Fibroblast of lung (primary cell): ENCODE measurements at regions not wholly inside any gene's neighbourhood (a gene's known extent, or its start where the extent isn't known, plus 50 kb on each side); places are given as distances from the start of the nearest gene placed in this dataset.

Source experiments
- DNase-seq, 2 donors: peaks; one replicate each; pipeline versions ENCODE4 v3.0.0 to v3.0.0-alpha.2; 2010; ENCODE audit warnings: low read depth in 2 of 2
- H2AFZ ChIP-seq: 2 replicates; pipeline ENCODE4 v1.5.1; 2012; ENCODE audit warnings: low read length, control low read depth, inconsistent platforms
- H3K27ac ChIP-seq: 2 replicates; pipeline ENCODE4 v1.5.1; 2011; ENCODE audit warnings: low read length, control low read depth; ENCODE audit not compliant: insufficient read depth
- H3K27me3 ChIP-seq: 2 replicates; pipeline ENCODE4 v1.5.1; 2011; ENCODE audit warnings: mild to moderate bottlenecking, low read length; ENCODE audit not compliant: control insufficient read depth, insufficient read depth
- H3K36me3 ChIP-seq: 2 replicates; pipeline ENCODE4 v1.5.1; 2011; ENCODE audit warnings: low read length; ENCODE audit not compliant: control insufficient read depth, insufficient read depth
- H3K4me1 ChIP-seq: 2 replicates; pipeline ENCODE4 v1.5.1; 2011; ENCODE audit warnings: low read length; ENCODE audit not compliant: control insufficient read depth, insufficient read depth; ENCODE audit errors: extremely low read depth
- H3K4me2 ChIP-seq: 2 replicates; pipeline ENCODE4 v1.5.1; 2011; ENCODE audit warnings: low read length, control low read depth; ENCODE audit not compliant: insufficient read depth; ENCODE audit errors: extremely low read depth
- H3K4me3 ChIP-seq, 4 experiments: fragments of 200-600 bp in 1 of 4; sonication (generic) in 1 of 4; replicated peaks in 1 of 4; 2 replicates each; pipeline ENCODE4 v1.5.1; 2011 to 2016; ENCODE audit warnings: low read length in 4 of 4, low read depth in 3 of 4, mild to moderate bottlenecking in 3 of 4, control low read depth in 2 of 4, inconsistent platforms in 1 of 4, mixed read lengths in 1 of 4; ENCODE audit not compliant: insufficient read depth in 1 of 4; ENCODE audit errors: control extremely low read depth in 1 of 4
- H3K79me2 ChIP-seq: 2 replicates; pipeline ENCODE4 v1.5.1; 2012; ENCODE audit warnings: mild to moderate bottlenecking, low read length, inconsistent platforms; ENCODE audit not compliant: control insufficient read depth, insufficient read depth
- H3K9ac ChIP-seq: 2 replicates; pipeline ENCODE4 v1.5.1; 2011; ENCODE audit warnings: mild to moderate bottlenecking, low read length, control low read depth; ENCODE audit not compliant: insufficient read depth
- H3K9me3 ChIP-seq: 2 replicates; pipeline ENCODE4 v1.5.1; 2012; ENCODE audit warnings: low read depth, low read length; ENCODE audit not compliant: control insufficient read depth, insufficient read depth
- H4K20me1 ChIP-seq: 2 replicates; pipeline ENCODE4 v1.5.1; 2011; ENCODE audit warnings: low read length; ENCODE audit not compliant: control insufficient read depth, insufficient read depth; ENCODE audit errors: extremely low read depth
- EZH2 ChIP-seq: IDR thresholded peaks from 2 replicates; pipeline ENCODE4 v1.5.1; 2012; ENCODE audit warnings: low read length, control low read depth, mild to moderate bottlenecking; ENCODE audit errors: missing control alignments
- TF ChIP-seq, protein P1 (sequence below), 2 donors: IDR thresholded peaks in 1 of 2; conservative IDR thresholded peaks in 1 of 2; 1 replicate in 1 of 2; 2 replicates in 1 of 2; pipeline ENCODE4 v1.5.1; 2011 to 2012; ENCODE audit warnings: low read length in 2 of 2, control low read depth in 1 of 2, inconsistent platforms in 1 of 2, low read depth in 1 of 2, mild to moderate bottlenecking in 1 of 2

DNA sequence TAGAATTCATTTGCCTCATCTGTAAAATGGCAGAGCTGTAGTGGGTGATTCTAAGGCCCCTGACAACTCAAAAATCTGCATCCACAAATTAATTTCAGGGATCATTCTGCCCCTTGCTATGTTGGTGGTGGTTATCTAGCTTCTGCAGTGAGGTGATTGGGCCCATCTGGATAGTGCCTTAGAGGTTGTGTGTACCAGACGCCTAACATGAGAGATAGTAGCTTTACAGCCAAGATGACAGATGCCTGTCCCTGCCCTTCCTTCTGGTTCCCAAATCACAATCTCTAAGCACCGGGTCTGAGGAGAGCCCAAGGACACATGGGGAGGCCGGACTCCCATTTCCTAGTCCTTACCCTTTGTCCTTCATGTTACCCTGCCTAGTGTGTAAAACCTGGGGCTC lies 51.1 kb upstream of the TNP1 start:
- no peak for DNase-seq
- no peak overlapping the region for H3K9ac ChIP-seq
- H2AFZ ChIP-seq = no peak overlapping the region
- H3K4me2 ChIP-seq = no peak overlapping the region
- no peaks in the 10 kb centered on the region for H4K20me1 ChIP-seq
- H3K27ac ChIP-seq = no peak overlapping the region
- H3K9me3 ChIP-seq = no peaks in the 10 kb centered on the region
- H3K79me2 ChIP-seq = no peaks in the 10 kb centered on the region
- H3K27me3 ChIP-seq = no peaks in the 10 kb centered on the region
- no peak overlapping the region for H3K4me3 ChIP-seq
- no peaks in the 10 kb centered on the region for H3K4me1 ChIP-seq
- TF ChIP-seq EZH2 = no peak
- TF ChIP-seq, protein P1, sequence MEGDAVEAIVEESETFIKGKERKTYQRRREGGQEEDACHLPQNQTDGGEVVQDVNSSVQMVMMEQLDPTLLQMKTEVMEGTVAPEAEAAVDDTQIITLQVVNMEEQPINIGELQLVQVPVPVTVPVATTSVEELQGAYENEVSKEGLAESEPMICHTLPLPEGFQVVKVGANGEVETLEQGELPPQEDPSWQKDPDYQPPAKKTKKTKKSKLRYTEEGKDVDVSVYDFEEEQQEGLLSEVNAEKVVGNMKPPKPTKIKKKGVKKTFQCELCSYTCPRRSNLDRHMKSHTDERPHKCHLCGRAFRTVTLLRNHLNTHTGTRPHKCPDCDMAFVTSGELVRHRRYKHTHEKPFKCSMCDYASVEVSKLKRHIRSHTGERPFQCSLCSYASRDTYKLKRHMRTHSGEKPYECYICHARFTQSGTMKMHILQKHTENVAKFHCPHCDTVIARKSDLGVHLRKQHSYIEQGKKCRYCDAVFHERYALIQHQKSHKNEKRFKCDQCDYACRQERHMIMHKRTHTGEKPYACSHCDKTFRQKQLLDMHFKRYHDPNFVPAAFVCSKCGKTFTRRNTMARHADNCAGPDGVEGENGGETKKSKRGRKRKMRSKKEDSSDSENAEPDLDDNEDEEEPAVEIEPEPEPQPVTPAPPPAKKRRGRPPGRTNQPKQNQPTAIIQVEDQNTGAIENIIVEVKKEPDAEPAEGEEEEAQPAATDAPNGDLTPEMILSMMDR (conservative IDR thresholded peaks at IDR 0.05 in 1 of 2, IDR thresholded peaks at IDR 0.05 in 1 of 2; ENCODE audit: low read depth in 1 of 2, low read length in 2 of 2) = no peak
- H3K36me3 ChIP-seq = no peaks in the 10 kb centered on the region

DNA sequence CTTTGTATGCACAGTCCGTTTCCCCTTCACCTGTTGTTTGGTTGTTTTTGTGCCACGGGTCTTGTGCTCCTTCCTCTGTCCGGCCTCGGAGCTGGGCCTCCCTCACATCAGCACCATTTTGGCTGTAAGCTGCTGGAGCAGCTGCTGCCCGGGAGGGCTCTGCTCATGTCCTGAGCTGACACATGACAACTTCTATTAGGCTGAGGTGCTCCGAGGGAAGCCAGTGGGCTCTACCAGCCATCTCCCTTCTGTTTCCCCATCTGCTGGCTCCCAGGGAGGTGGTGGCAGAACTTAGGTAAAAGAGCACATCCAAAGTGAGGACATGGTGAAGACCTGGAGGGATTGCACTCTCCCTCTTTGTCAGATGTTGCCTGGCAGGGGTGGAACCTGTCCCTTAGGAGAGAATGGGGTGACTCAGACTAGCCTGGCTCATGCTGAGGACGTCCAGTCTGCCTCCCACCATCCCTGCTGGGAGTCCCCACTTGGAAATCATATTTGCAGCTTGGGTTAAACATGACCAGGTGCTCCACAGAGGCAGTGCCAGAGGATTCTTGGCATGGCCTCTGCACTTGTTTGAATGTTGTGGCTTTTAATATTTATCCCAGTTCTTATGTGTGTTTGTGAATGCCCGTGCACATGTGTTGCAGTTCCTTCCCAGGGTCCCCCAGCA lies 49.8 kb upstream of the TNP1 start:
- no peaks in the 10 kb centered on the region for H3K36me3 ChIP-seq
- TF ChIP-seq, protein P1 (conservative IDR thresholded peaks at IDR 0.05 in 1 of 2, IDR thresholded peaks at IDR 0.05 in 1 of 2; ENCODE audit: low read depth in 1 of 2, low read length in 2 of 2) = no peak
- TF ChIP-seq EZH2 = no peak
- no peak overlapping the region for H3K9ac ChIP-seq
- H4K20me1 ChIP-seq = no peaks in the 10 kb centered on the region
- no peak overlapping the region for H3K4me2 ChIP-seq
- no peaks in the 10 kb centered on the region for H3K4me1 ChIP-seq
- H3K79me2 ChIP-seq = no peaks in the 10 kb centered on the region
- DNase-seq = no peak
- H3K27ac ChIP-seq = no peak overlapping the region
- no peaks in the 10 kb centered on the region for H3K9me3 ChIP-seq
- no peak overlapping the region for H3K4me3 ChIP-seq
- no peaks in the 10 kb centered on the region for H3K27me3 ChIP-seq
- no peak overlapping the region for H2AFZ ChIP-seq
